Mesodermal cell (in vitro differentiated cells): ENCODE measurements at regions not wholly inside any gene's neighbourhood (a gene's known extent, or its start where the extent isn't known, plus 50 kb on each side); places are given as distances from the start of the nearest gene placed in this dataset.
"Not testable (repeated sequence)": the region's sequence is repeated elsewhere in the genome, so short reads cannot be mapped to it uniquely, and the experiment has no call there.

Experiments used
- H3K27ac ChIP-seq: 2 replicates; pipeline ENCODE4 v1.7.0; 2013; ENCODE audit warnings: mild to moderate bottlenecking, low read depth, low read length, moderate library complexity; ENCODE audit not compliant: severe bottlenecking
- H3K36me3 ChIP-seq: 2 replicates; pipeline ENCODE4 v1.7.1; 2013; ENCODE audit warnings: mild to moderate bottlenecking, low read length, moderate library complexity; ENCODE audit not compliant: control insufficient read depth, insufficient read depth
- H3K4me1 ChIP-seq: one replicate; pipeline ENCODE4 v1.7.1; 2013; ENCODE audit warnings: mild to moderate bottlenecking, low read length; ENCODE audit not compliant: insufficient read depth, control insufficient read depth, poor library complexity, severe bottlenecking
- H3K4me3 ChIP-seq: 2 replicates; pipeline ENCODE4 v1.7.0; 2013; ENCODE audit warnings: low read length, control low read depth, mild to moderate bottlenecking; ENCODE audit not compliant: insufficient read depth, poor library complexity, severe bottlenecking; ENCODE audit errors: extremely low read depth
- H3K9me3 ChIP-seq: 2 replicates; pipeline ENCODE4 v1.7.1; 2013; ENCODE audit warnings: mild to moderate bottlenecking, low read length, moderate library complexity; ENCODE audit not compliant: control insufficient read depth
- WGBS, 2 experiments: methylation state at CpG; one replicate each; pipeline ENCODE4 v1.1.5; 2013; ENCODE audit warnings: missing lambda C conversion rate in 2 of 2; ENCODE audit not compliant: insufficient coverage in 2 of 2; 5-methylcytosine and 5-hydroxymethylcytosine counted together

- H3K4me1 ChIP-seq = no peaks in the 10 kb centered on the region
- WGBS, 2 experiments = 89 to 96% methylated on average over 6 to 7 of the region's 11 CpGs
Measured at GRCh38 chr3:70612920-70613319, 300.5 kb upstream of the MDFIC2 start.

GRCh38 chr3:70611667-70612277, 299.3 kb upstream of the MDFIC2 start:
- H3K27ac ChIP-seq, H3K9me3 ChIP-seq, H3K4me3 ChIP-seq, H3K36me3 ChIP-seq, H3K4me1 ChIP-seq: not testable (repeated sequence)
- 97% methylated on average over 9 to 23 of the region's 25 CpGs for WGBS, 2 experiments

More at GRCh38 chr3:70612920-70613319, 300.5 kb upstream of the MDFIC2 start:
- H3K4me3 ChIP-seq = no peak overlapping the region
- no peaks in the 10 kb centered on the region for H3K9me3 ChIP-seq
- no peak overlapping the region for H3K27ac ChIP-seq
- no peaks in the 10 kb centered on the region for H3K36me3 ChIP-seq

GRCh38 chr3:70608434-70608833, 296.0 kb upstream of the MDFIC2 start:
- Histone ChIP-seq H3K9me3 (no peaks in the 10 kb centered on the region), H3K27ac (no peak overlapping the region), H3K36me3 (no peaks in the 10 kb centered on the region), H3K4me3 (no peak overlapping the region), H3K4me1 (no peaks in the 10 kb centered on the region)

- Histone ChIP-seq H3K4me1 (no peaks in the 10 kb centered on the region), H3K9me3 (no peaks in the 10 kb centered on the region), H3K36me3 (no peaks in the 10 kb centered on the region), H3K4me3 (no peak overlapping the region), H3K27ac (no peak overlapping the region)
- WGBS, 2 experiments = 86 to 100% methylated on average over 1 of the region's 4 CpGs
Measured at GRCh38 chr3:70607469-70607868, 295.0 kb upstream of the MDFIC2 start.

GRCh38 chr3:70606018-70606417, 293.6 kb upstream of the MDFIC2 start:
- Histone ChIP-seq H3K4me3 (no peak overlapping the region), H3K9me3 (no peaks in the 10 kb centered on the region), H3K4me1 (no peaks in the 10 kb centered on the region), H3K27ac (no peak overlapping the region), H3K36me3 (no peaks in the 10 kb centered on the region)

GRCh38 chr3:70603103-70603502, 290.7 kb upstream of the MDFIC2 start:
- Histone ChIP-seq H3K27ac (no peak overlapping the region), H3K9me3 (no peaks in the 10 kb centered on the region), H3K4me1 (no peaks in the 10 kb centered on the region), H3K36me3 (no peaks in the 10 kb centered on the region), H3K4me3 (no peak overlapping the region)
- 60 to 64% methylated on average over 3 of the region's 3 CpGs for WGBS, 2 experiments

- 86 to 89% methylated on average over 1 of the region's 2 CpGs for WGBS, 2 experiments
- Histone ChIP-seq H3K9me3 (no peaks in the 10 kb centered on the region), H3K27ac (no peak overlapping the region), H3K4me3 (no peak overlapping the region), H3K4me1 (no peaks in the 10 kb centered on the region), H3K36me3 (no peaks in the 10 kb centered on the region)
Measured at GRCh38 chr3:70597312-70597711, 284.9 kb upstream of the MDFIC2 start.

GRCh38 chr3:70583682-70584081, 271.2 kb upstream of the MDFIC2 start:
- WGBS, 2 experiments = 60% methylated on average over 1 of the region's 4 CpGs; no CpG with 5 or more reads in 1 of the 2 experiments
- Histone ChIP-seq H3K4me3 (no peak overlapping the region), H3K36me3 (no peaks in the 10 kb centered on the region), H3K9me3 (no peaks in the 10 kb centered on the region), H3K4me1 (no peaks in the 10 kb centered on the region), H3K27ac (no peak overlapping the region)

GRCh38 chr3:70582803-70583202, 270.4 kb upstream of the MDFIC2 start:
- H3K4me3 ChIP-seq = no peak overlapping the region
- H3K9me3 ChIP-seq = no peaks in the 10 kb centered on the region
- no CpG with 5 or more reads among the region's 1 CpG for whole genome bisulfite sequencing, 2 experiments
- H3K4me1 ChIP-seq = no peaks in the 10 kb centered on the region
- no peak overlapping the region for H3K27ac ChIP-seq
- no peaks in the 10 kb centered on the region for H3K36me3 ChIP-seq

GRCh38 chr3:70580021-70580420, 267.6 kb upstream of the MDFIC2 start:
- no peak overlapping the region for H3K4me3 ChIP-seq
- WGBS, 2 experiments = no CpG with 5 or more reads among the region's 3 CpGs
- no peaks in the 10 kb centered on the region for H3K9me3 ChIP-seq
- no peaks in the 10 kb centered on the region for H3K4me1 ChIP-seq
- H3K27ac ChIP-seq = no peak overlapping the region
- no peaks in the 10 kb centered on the region for H3K36me3 ChIP-seq

- H3K36me3 ChIP-seq = no peaks in the 10 kb centered on the region
- no CpG with 5 or more reads among the region's 1 CpG for WGBS, 2 experiments
- no peaks in the 10 kb centered on the region for H3K4me1 ChIP-seq
- H3K27ac ChIP-seq = no peak overlapping the region
- H3K9me3 ChIP-seq = no peaks in the 10 kb centered on the region
- H3K4me3 ChIP-seq = no peak overlapping the region
Measured at GRCh38 chr3:70571696-70572095, 259.3 kb upstream of the MDFIC2 start.
